ENCODE measurements at regions not wholly inside any gene's neighbourhood (a gene's known extent, or its start where the extent isn't known, plus 50 kb on each side); places are given as distances from the start of the nearest gene placed in this dataset.

- Mint-ChIP-seq H3K36me3 (ENCODE audit: insufficient read depth in 2 of 2) (no peaks in the 10 kb centered on the region), H3K27ac (no peak overlapping the region), H3K27me3 (ENCODE audit: low read depth) (no peaks in the 10 kb centered on the region), H3K4me1 (ENCODE audit: low read depth) (no peaks in the 10 kb centered on the region), H3K4me3 (no peak overlapping the region), H3K9me3 (peaks cover 0 to 4% of the 10 kb centered on the region in 2 donors)
- ATAC-seq (replicated peaks in 1 of 2) = no peak
- no peak for DNase-seq
Measured at GRCh38 chr1:218867066-218867465, 306.6 kb upstream of the LYPLAL1 start.

DNA sequence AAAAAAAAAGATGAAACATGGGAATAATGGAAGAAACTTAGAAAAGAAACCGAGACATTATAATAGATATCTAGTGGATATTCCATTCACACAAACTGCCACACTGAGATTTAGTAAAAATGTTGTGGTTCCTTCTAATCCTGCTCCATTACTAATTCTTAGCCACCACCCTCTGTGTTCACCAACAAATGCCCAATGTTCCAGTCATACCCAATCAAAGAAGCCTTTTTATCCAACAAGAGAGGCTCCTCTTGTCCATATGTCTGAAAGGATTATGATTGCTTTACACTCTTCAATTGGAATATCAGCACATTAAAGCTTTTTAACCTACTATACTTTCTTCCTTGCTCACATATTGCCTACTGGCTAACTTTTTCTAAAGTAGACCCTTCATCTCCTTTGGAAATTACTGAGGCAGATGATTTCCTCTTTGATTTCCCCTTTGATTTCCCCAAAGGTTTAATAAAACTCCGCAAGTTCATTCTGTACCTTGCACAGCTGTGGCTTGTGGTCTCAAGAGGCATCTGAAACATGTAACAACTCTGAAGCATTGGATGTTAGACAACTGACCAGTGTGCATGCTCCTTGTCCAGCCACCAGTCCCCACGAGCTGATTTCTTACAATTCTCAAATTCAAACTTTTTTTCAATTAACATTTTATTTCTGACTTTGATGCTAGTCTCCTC, 305.6 kb upstream of the LYPLAL1 start:
- Mint-ChIP-seq H3K4me1 (ENCODE audit: low read depth) (no peaks in the 10 kb centered on the region), H3K4me3 (no peak overlapping the region), H3K36me3 (ENCODE audit: insufficient read depth in 2 of 2) (no peaks in the 10 kb centered on the region), H3K9me3 (peaks cover 4 to 6% of the 10 kb centered on the region in 2 donors), H3K27me3 (ENCODE audit: low read depth) (no peaks in the 10 kb centered on the region), H3K27ac (no peak overlapping the region)
- ATAC-seq (replicated peaks in 1 of 2) (no peak), DNase-seq (no peak)

- H3K27ac Mint-ChIP-seq = no peak overlapping the region
- H3K4me1 Mint-ChIP-seq (ENCODE audit: low read depth) = no peaks in the 10 kb centered on the region
- H3K27me3 Mint-ChIP-seq (ENCODE audit: low read depth) = no peaks in the 10 kb centered on the region
- H3K4me3 Mint-ChIP-seq = no peak overlapping the region
- peaks cover 4 to 7% of the 10 kb centered on the region in 2 donors for H3K9me3 Mint-ChIP-seq
- DNase-seq = no peak
- ATAC-seq (replicated peaks in 1 of 2) = no peak
- H3K36me3 Mint-ChIP-seq (ENCODE audit: insufficient read depth in 2 of 2) = no peaks in the 10 kb centered on the region
Measured at GRCh38 chr1:218869276-218869675, 304.4 kb upstream of the LYPLAL1 start.

GRCh38 chr1:218872026-218872425, 301.7 kb upstream of the LYPLAL1 start:
- Mint-ChIP-seq H3K4me1 (ENCODE audit: low read depth) (no peaks in the 10 kb centered on the region), H3K27me3 (ENCODE audit: low read depth) (no peaks in the 10 kb centered on the region), H3K9me3 (peaks cover 4 to 8% of the 10 kb centered on the region in 2 donors), H3K36me3 (ENCODE audit: insufficient read depth in 2 of 2) (no peaks in the 10 kb centered on the region), H3K4me3 (no peak overlapping the region), H3K27ac (no peak overlapping the region)
- DNase-seq (no peak), ATAC-seq (replicated peaks in 1 of 2) (no peak)

GRCh38 chr1:218872928-218873327, 300.8 kb upstream of the LYPLAL1 start:
- no peak for ATAC-seq (replicated peaks in 1 of 2)
- no peak overlapping the region for H3K27ac Mint-ChIP-seq
- H3K4me3 Mint-ChIP-seq = no peak overlapping the region
- DNase-seq = no peak
- no peaks in the 10 kb centered on the region for H3K27me3 Mint-ChIP-seq (ENCODE audit: low read depth)
- no peaks in the 10 kb centered on the region for H3K36me3 Mint-ChIP-seq (ENCODE audit: insufficient read depth in 2 of 2)
- peaks cover 4 to 8% of the 10 kb centered on the region in 2 donors for H3K9me3 Mint-ChIP-seq
- no peaks in the 10 kb centered on the region for H3K4me1 Mint-ChIP-seq (ENCODE audit: low read depth)

DNA sequence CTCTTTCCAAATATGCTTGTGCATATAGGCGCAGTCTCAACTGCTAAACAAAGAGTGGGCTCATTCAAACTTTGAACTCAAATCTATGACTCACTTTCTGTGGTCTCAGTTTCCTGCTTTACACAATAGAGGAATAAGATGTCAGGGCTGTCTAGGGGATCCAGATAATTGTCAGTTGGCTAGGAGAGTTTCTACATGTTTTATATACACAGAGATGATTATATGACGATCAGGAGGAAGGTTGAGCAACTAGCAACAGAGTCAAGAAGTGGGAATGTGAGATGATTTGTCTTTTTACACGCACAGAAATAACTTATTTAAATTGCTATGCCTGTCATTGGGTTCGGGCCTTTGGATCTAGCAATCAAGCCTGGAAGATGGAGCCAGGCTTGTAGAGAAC, 299.4 kb upstream of the LYPLAL1 start:
- H3K4me1 Mint-ChIP-seq (ENCODE audit: low read depth) = no peaks in the 10 kb centered on the region
- H3K4me3 Mint-ChIP-seq = no peak overlapping the region
- H3K27ac Mint-ChIP-seq = no peak overlapping the region
- H3K27me3 Mint-ChIP-seq (ENCODE audit: low read depth) = no peaks in the 10 kb centered on the region
- H3K9me3 Mint-ChIP-seq = peaks cover 4 to 8% of the 10 kb centered on the region in 2 donors
- H3K36me3 Mint-ChIP-seq (ENCODE audit: insufficient read depth in 2 of 2) = no peaks in the 10 kb centered on the region
- no peak for ATAC-seq (replicated peaks in 1 of 2)
- DNase-seq = no peak

GRCh38 chr1:218874801-218875400, 298.8 kb upstream of the LYPLAL1 start:
- H3K4me1 Mint-ChIP-seq (ENCODE audit: low read depth) = no peaks in the 10 kb centered on the region
- DNase-seq = no peak
- H3K9me3 Mint-ChIP-seq = peaks cover 4 to 8% of the 10 kb centered on the region in 2 donors
- H3K27me3 Mint-ChIP-seq (ENCODE audit: low read depth) = no peaks in the 10 kb centered on the region
- no peak for ATAC-seq (replicated peaks in 1 of 2)
- H3K27ac Mint-ChIP-seq = no peak overlapping the region
- no peaks in the 10 kb centered on the region for H3K36me3 Mint-ChIP-seq (ENCODE audit: insufficient read depth in 2 of 2)
- H3K4me3 Mint-ChIP-seq = no peak overlapping the region

DNA sequence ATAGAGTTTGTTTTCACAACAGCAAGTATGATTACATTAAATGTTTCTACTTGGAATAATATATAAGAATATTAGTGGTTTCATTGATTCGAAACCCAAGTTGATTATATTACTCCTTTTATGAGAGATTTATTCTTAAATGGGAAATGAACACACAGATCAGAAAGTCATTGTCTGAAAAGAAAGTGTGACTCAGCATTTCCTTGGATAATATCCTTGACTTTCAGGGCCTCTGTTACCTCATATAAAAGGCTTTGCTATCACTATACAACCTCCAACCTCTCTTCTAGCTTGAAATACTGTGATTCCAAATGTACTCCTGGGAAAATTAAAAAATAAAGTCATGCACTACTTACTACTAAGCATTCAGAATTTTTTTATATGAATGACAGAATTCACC, 295.3 kb upstream of the LYPLAL1 start:
- ATAC-seq (replicated peaks in 1 of 2) = no peak
- Mint-ChIP-seq H3K27me3 (ENCODE audit: low read depth) (no peaks in the 10 kb centered on the region), H3K4me3 (no peak overlapping the region)

DNA sequence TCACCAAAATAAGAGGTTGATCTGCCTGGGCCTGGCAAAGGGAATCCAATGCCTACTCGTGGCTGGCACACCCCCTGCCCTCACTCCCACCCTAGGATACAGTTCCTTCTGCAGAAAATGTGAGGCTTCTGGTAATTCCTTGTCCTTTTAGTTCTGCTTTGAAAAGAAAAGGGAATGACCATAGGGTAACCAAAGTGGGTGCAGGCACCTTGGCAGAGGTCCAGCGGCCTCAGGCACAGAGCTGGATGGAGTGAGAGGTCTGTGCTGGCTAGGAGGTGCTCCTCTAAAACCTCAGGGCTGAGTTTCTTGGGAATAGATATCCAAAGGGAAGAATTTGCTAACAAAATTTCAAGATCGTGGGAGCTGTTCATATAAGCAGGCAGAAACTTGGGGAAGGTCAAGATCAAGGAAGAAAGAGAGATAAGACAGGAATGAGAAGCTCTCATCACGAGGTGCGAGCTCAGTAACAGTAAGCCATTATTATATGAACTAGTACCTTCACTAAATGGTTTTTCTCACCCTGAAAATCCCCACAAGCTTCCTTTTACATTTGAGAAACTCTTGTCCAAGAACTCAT, 293.1 kb upstream of the LYPLAL1 start:
- Mint-ChIP-seq H3K4me3 (no peak overlapping the region), H3K9me3 (peaks cover 3 to 4% of the 10 kb centered on the region in 2 donors), H3K36me3 (ENCODE audit: insufficient read depth in 2 of 2) (no peaks in the 10 kb centered on the region)

More for the DNA sequence above, 295.3 kb upstream of the LYPLAL1 start:
- Mint-ChIP-seq H3K9me3 (peaks cover 0 to 2% of the 10 kb centered on the region in 2 donors), H3K27ac (no peak overlapping the region), H3K36me3 (ENCODE audit: insufficient read depth in 2 of 2) (no peaks in the 10 kb centered on the region), H3K4me1 (ENCODE audit: low read depth) (no peaks in the 10 kb centered on the region)
- DNase-seq = no peak

GRCh38 chr1:218882454-218882853, 291.2 kb upstream of the LYPLAL1 start:
- no peak for DNase-seq
- no peaks in the 10 kb centered on the region for H3K36me3 Mint-ChIP-seq (ENCODE audit: insufficient read depth in 2 of 2)

More for the DNA sequence above, 293.1 kb upstream of the LYPLAL1 start:
- DNase-seq (no peak), ATAC-seq (replicated peaks in 1 of 2) (no peak)
- H3K27me3 Mint-ChIP-seq (ENCODE audit: low read depth) = no peaks in the 10 kb centered on the region
- no peak overlapping the region for H3K27ac Mint-ChIP-seq
- no peaks in the 10 kb centered on the region for H3K4me1 Mint-ChIP-seq (ENCODE audit: low read depth)

GRCh38 chr1:218886101-218886871, 287.4 kb upstream of the LYPLAL1 start:
- ATAC-seq (replicated peaks in 1 of 2) (no peak), DNase-seq (no peak)
- no peaks in the 10 kb centered on the region for H3K36me3 Mint-ChIP-seq (ENCODE audit: insufficient read depth in 2 of 2)
- no peak overlapping the region for H3K27ac Mint-ChIP-seq
- no peak overlapping the region for H3K4me3 Mint-ChIP-seq
- H3K9me3 Mint-ChIP-seq = peaks cover 3 to 4% of the 10 kb centered on the region in 2 donors
- no peaks in the 10 kb centered on the region for H3K4me1 Mint-ChIP-seq (ENCODE audit: low read depth)
- H3K27me3 Mint-ChIP-seq (ENCODE audit: low read depth) = no peaks in the 10 kb centered on the region

More at GRCh38 chr1:218882454-218882853, 291.2 kb upstream of the LYPLAL1 start:
- Mint-ChIP-seq H3K4me1 (ENCODE audit: low read depth) (no peaks in the 10 kb centered on the region), H3K9me3 (peaks cover 3 to 4% of the 10 kb centered on the region in 2 donors), H3K4me3 (no peak overlapping the region), H3K27me3 (ENCODE audit: low read depth) (no peaks in the 10 kb centered on the region), H3K27ac (no peak overlapping the region)
- no peak for ATAC-seq (replicated peaks in 1 of 2)

DNA sequence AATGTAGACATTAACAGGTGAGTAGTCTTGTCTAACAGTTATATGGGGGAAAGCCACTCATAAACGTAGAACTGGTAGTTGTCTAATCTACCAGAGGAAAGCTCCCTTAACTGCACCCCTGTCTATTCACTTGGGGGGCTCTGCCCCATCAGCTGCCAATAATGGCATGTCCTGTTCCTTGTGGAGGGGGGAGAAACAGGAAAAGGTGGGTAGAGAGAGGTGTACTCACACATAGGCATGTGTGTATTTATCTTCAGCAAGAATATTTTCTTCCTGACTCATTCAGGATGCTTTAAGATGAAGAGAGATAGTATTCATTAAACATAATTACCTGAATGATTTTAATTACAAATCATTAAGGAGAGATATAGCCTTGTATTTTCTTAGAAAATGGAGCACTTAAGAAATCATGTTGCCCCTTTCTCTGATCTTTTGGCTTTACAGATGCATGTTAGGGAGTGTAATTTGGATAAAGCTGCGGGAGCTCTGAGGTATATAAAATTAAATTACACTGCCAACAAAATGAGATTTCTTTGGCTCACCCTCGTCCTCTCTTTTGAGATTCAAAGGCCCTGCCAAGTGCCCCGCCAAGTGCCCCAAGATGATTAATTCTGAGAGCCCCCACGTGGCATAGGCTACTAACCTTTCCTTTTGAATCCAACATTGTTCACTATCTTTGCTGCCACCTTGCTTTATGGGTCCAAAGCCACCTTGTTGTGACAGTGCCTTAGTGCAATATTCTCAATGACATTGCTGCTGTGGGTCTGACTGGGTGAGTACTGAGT, 286.3 kb upstream of the LYPLAL1 start:
- Mint-ChIP-seq H3K4me3 (no peak overlapping the region), H3K27me3 (ENCODE audit: low read depth) (no peaks in the 10 kb centered on the region), H3K27ac (no peak overlapping the region), H3K4me1 (ENCODE audit: low read depth) (no peaks in the 10 kb centered on the region), H3K9me3 (peaks cover 3 to 4% of the 10 kb centered on the region in 2 donors), H3K36me3 (ENCODE audit: insufficient read depth in 2 of 2) (no peaks in the 10 kb centered on the region)
- ATAC-seq (replicated peaks in 1 of 2) (no peak), DNase-seq (no peak)

Data from activated T-cell treated with anti-CD3 and anti-CD28 coated beads, Interleukin-2, amount 50 U/mL, for 72 hours (primary cell).